ENCODE measurements at regions not wholly inside any gene's neighbourhood (a gene's known extent, or its start where the extent isn't known, plus 50 kb on each side); places are given as distances from the start of the nearest gene placed in this dataset.

GRCh38 chr4:116561768-116562167, 523.6 kb downstream of the TRAM1L1 start:
- TF ChIP-seq, protein P1, sequence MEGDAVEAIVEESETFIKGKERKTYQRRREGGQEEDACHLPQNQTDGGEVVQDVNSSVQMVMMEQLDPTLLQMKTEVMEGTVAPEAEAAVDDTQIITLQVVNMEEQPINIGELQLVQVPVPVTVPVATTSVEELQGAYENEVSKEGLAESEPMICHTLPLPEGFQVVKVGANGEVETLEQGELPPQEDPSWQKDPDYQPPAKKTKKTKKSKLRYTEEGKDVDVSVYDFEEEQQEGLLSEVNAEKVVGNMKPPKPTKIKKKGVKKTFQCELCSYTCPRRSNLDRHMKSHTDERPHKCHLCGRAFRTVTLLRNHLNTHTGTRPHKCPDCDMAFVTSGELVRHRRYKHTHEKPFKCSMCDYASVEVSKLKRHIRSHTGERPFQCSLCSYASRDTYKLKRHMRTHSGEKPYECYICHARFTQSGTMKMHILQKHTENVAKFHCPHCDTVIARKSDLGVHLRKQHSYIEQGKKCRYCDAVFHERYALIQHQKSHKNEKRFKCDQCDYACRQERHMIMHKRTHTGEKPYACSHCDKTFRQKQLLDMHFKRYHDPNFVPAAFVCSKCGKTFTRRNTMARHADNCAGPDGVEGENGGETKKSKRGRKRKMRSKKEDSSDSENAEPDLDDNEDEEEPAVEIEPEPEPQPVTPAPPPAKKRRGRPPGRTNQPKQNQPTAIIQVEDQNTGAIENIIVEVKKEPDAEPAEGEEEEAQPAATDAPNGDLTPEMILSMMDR (IDR thresholded peaks at IDR 0.05) = no peak
- TF ChIP-seq POLR2A (IDR thresholded peaks at IDR 0.05) = no peak
